A549 (cell line): ENCODE measurements at regions not wholly inside any gene's neighbourhood (a gene's known extent, or its start where the extent isn't known, plus 50 kb on each side); places are given as distances from the start of the nearest gene placed in this dataset.

Source experiments
- ATAC-seq, 2 experiments: fragments of 200-7000 bp in 1 of 2; fragments of >200 bp in 1 of 2; cut with Nextera tagmentation in 1 of 2; cut with Tn5 transposase in 1 of 2; 3 replicates each; pipeline versions ENCODE4 v1.8.0 to v1.9.1; 2018 to 2020; ENCODE audit warnings: mild to moderate bottlenecking in 1 of 2, moderate library complexity in 1 of 2
- CTCF ChIA-PET: fragments of 300-600 bp; sonication (Branson Sonifier 250); formaldehyde crosslinking; extraction: SDS; loops from one replicate; lab custom pipeline; 2021; ENCODE audit warnings: antibody characterized with exemption, inconsistent platforms; lab: Yijun Ruan, JAX
- POLR2A ChIA-PET: fragments of 350-600 bp; formaldehyde crosslinking; extraction: SDS; loops from one replicate; lab custom pipeline; 2021; ENCODE audit warnings: antibody characterized with exemption, inconsistent platforms; lab: Yijun Ruan, JAX
- DNase-seq, 2 experiments: peaks; one replicate each; pipeline versions ENCODE4 v3.0.0 to v3.0.0-alpha.2; 2011 to 2016; ENCODE audit warnings: low read depth in 1 of 2, low spot score in 1 of 2
- FAIRE-seq: peaks from 2 replicates; lab custom pipeline; 2011; peaks lifted over from hg19 to GRCh38; lab: Jason Lieb, UNC
- H3K27ac ChIP-seq, 2 experiments: fragments of >200 bp; sonication (Bioruptor Twin); formaldehyde crosslinking; 3 replicates each; pipeline ENCODE4 v1.5.1; 2016 to 2017
- H3K4me1 ChIP-seq: fragments of >200 bp; sonication (Bioruptor Twin); formaldehyde crosslinking; 3 replicates; pipeline ENCODE4 v1.6.1; 2016
- H3K4me2 ChIP-seq: fragments of >200 bp; sonication (Bioruptor Twin); formaldehyde crosslinking; 3 replicates; pipeline ENCODE4 v1.6.1; 2016
- H3K4me3 ChIP-seq: fragments of >200 bp; sonication (Bioruptor Twin); formaldehyde crosslinking; 3 replicates; pipeline ENCODE4 v1.5.1; 2016
- H3K9me3 ChIP-seq: fragments of >200 bp; sonication (Bioruptor Twin); formaldehyde crosslinking; 3 replicates; pipeline ENCODE4 v1.6.1; 2016
- ATOH8 ChIP-seq: fragments of 250-450 bp; sonication (Bioruptor Pico); IDR thresholded peaks from 2 replicates; pipeline ENCODE4 v1.5.0; 2020; ENCODE audit warnings: low read depth, mild to moderate bottlenecking, moderate library complexity
- CBX2 ChIP-seq: fragments of 200-600 bp; sonication (generic); IDR thresholded peaks from 2 replicates; pipeline ENCODE4 v1.6.1; 2016; ENCODE audit warnings: low read depth, mild to moderate bottlenecking, borderline replicate concordance
- CEBPB ChIP-seq, 2 experiments: fragments of >200 bp in 1 of 2; sonication (Bioruptor Twin) in 1 of 2; formaldehyde crosslinking in 1 of 2; IDR thresholded peaks; 2 replicates each; pipeline ENCODE4 v1.6.1; 2012 to 2016
- CHD4 ChIP-seq: fragments of 200-600 bp; sonication (generic); IDR thresholded peaks from 2 replicates; pipeline ENCODE4 v1.6.1; 2016; ENCODE audit warnings: antibody characterized with exemption, mild to moderate bottlenecking, borderline replicate concordance
- CTCF ChIP-seq: fragments of >200 bp; sonication (Bioruptor Twin); formaldehyde crosslinking; IDR thresholded peaks from 3 replicates; pipeline ENCODE4 v1.5.1; 2016
- EHMT2 ChIP-seq: fragments of 200-600 bp; sonication (generic); IDR thresholded peaks from 2 replicates; pipeline ENCODE4 v1.6.1; 2016; ENCODE audit warnings: antibody characterized with exemption, low read depth, mild to moderate bottlenecking, moderate library complexity
- EP300 ChIP-seq, 2 experiments: fragments of >200 bp; sonication (Bioruptor Twin); formaldehyde crosslinking; IDR thresholded peaks; 2 replicates in 1 of 2; 3 replicates in 1 of 2; pipeline ENCODE4 v1.6.1; 2016 to 2017
- ESRRA ChIP-seq: fragments of 150-350 bp; IDR thresholded peaks from 2 replicates; pipeline ENCODE4 v1.6.1; 2014; ENCODE audit warnings: mild to moderate bottlenecking, low read length, borderline replicate concordance
- FOXS1 ChIP-seq: fragments of 250-450 bp; sonication (Bioruptor Pico); IDR thresholded peaks from 2 replicates; pipeline ENCODE4 v1.5.0; 2020; ENCODE audit warnings: mild to moderate bottlenecking, moderate library complexity
- HES2 ChIP-seq: fragments of >200 bp; sonication (Bioruptor Twin); formaldehyde crosslinking; IDR thresholded peaks from 2 replicates; pipeline ENCODE4 v1.6.1; 2016
- HOXA7 ChIP-seq: fragments of 250-450 bp; sonication (Bioruptor Pico); IDR thresholded peaks from 2 replicates; pipeline ENCODE4 v1.5.0; 2020; ENCODE audit warnings: mild to moderate bottlenecking, moderate library complexity
- HOXB5 ChIP-seq: fragments of 250-450 bp; sonication (Bioruptor Pico); IDR thresholded peaks from 2 replicates; pipeline ENCODE4 v1.5.0; 2020; ENCODE audit warnings: mild to moderate bottlenecking, moderate library complexity
- KDM1A ChIP-seq: fragments of 200-600 bp; sonication (generic); IDR thresholded peaks from 2 replicates; pipeline ENCODE4 v1.6.1; 2016; ENCODE audit warnings: low read depth, mild to moderate bottlenecking
- MAFK ChIP-seq: fragments of 450-650 bp; IDR thresholded peaks from 2 replicates; pipeline ENCODE4 v1.6.1; 2014; ENCODE audit not compliant: partially characterized antibody
- MAZ ChIP-seq: fragments of 150-350 bp; IDR thresholded peaks from 2 replicates; pipeline ENCODE4 v1.6.1; 2014; ENCODE audit warnings: antibody characterized with exemption, low read depth, low read length, borderline replicate concordance
- MYC ChIP-seq: IDR thresholded peaks from 2 replicates; pipeline ENCODE4 v1.6.1; 2012; ENCODE audit warnings: mild to moderate bottlenecking, inconsistent platforms, low read length, improper control_type of control experiment, borderline replicate concordance
- NFE2L2 ChIP-seq: fragments of 150-350 bp; conservative IDR thresholded peaks from 2 replicates; pipeline ENCODE4 v1.6.1; 2014; ENCODE audit warnings: low read length
- NPAS2 ChIP-seq: fragments of 250-450 bp; sonication (Bioruptor Pico); IDR thresholded peaks from 2 replicates; pipeline ENCODE4 v1.8.0; 2022; ENCODE audit warnings: mild to moderate bottlenecking, moderate library complexity, borderline replicate concordance
- RCOR1 ChIP-seq: fragments of 150-350 bp; IDR thresholded peaks from 2 replicates; pipeline ENCODE4 v1.6.1; 2014; ENCODE audit warnings: antibody characterized with exemption, low read length, low read depth
- RFX5 ChIP-seq: fragments of 450-650 bp; IDR thresholded peaks from 2 replicates; pipeline ENCODE4 v1.7.1; 2014; ENCODE audit warnings: antibody characterized with exemption, mild to moderate bottlenecking, moderate library complexity
- ZC3H11A ChIP-seq: fragments of 450-650 bp; IDR thresholded peaks from 2 replicates; pipeline ENCODE4 v1.6.1; 2014; ENCODE audit warnings: antibody characterized with exemption, mild to moderate bottlenecking
- ZNF302 ChIP-seq: fragments of 250-450 bp; sonication (Bioruptor Pico); IDR thresholded peaks from 2 replicates; pipeline ENCODE4 v1.9.0; 2021; ENCODE audit warnings: inconsistent platforms, mild to moderate bottlenecking, moderate library complexity
- ZSCAN20 ChIP-seq: fragments of 250-450 bp; sonication (Bioruptor Pico); IDR thresholded peaks from 2 replicates; pipeline ENCODE4 v1.8.0; 2022; ENCODE audit warnings: mild to moderate bottlenecking, moderate library complexity
- WGBS: methylation state at CpG from one replicate; pipeline ENCODE4 v1.1.6; 2017; ENCODE audit errors: missing lambda C conversion rate; 5-methylcytosine and 5-hydroxymethylcytosine counted together
- TF ChIP-seq, protein P1 (sequence below): fragments of 150-350 bp; IDR thresholded peaks from 2 replicates; pipeline ENCODE4 v1.6.1; 2014; ENCODE audit warnings: low read depth, mild to moderate bottlenecking, low read length
- TF ChIP-seq, protein P2 (sequence below): fragments of 200-600 bp; sonication (generic); IDR thresholded peaks from 2 replicates; pipeline ENCODE4 v1.6.1; 2016; ENCODE audit warnings: antibody characterized with exemption, mild to moderate bottlenecking, moderate library complexity
- TF ChIP-seq, protein P3 (sequence below): fragments of 250-450 bp; sonication (Bioruptor Pico); IDR thresholded peaks from 2 replicates; pipeline ENCODE4 v1.5.0; 2021; ENCODE audit warnings: mild to moderate bottlenecking, moderate library complexity, borderline replicate concordance

- POLR2A ChIA-PET, result no interaction called here
- H3K27ac ChIP-seq, result no peak overlapping the region
- 1% methylated on average over 4 of the region's 4 CpGs for WGBS
- no peak for DNase-seq
- TF ChIP-seq CHD4, result no peak
- TF ChIP-seq ZC3H11A, result no peak
- no peak for TF ChIP-seq NPAS2 (CRISPR knock-in tag)
- TF ChIP-seq, protein P1, sequence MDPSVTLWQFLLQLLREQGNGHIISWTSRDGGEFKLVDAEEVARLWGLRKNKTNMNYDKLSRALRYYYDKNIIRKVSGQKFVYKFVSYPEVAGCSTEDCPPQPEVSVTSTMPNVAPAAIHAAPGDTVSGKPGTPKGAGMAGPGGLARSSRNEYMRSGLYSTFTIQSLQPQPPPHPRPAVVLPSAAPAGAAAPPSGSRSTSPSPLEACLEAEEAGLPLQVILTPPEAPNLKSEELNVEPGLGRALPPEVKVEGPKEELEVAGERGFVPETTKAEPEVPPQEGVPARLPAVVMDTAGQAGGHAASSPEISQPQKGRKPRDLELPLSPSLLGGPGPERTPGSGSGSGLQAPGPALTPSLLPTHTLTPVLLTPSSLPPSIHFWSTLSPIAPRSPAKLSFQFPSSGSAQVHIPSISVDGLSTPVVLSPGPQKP, result no peak
- no peak for TF ChIP-seq EP300 (IDR thresholded peaks at IDR 0.05)
- no peak for TF ChIP-seq ZNF302
- TF ChIP-seq, protein P2, sequence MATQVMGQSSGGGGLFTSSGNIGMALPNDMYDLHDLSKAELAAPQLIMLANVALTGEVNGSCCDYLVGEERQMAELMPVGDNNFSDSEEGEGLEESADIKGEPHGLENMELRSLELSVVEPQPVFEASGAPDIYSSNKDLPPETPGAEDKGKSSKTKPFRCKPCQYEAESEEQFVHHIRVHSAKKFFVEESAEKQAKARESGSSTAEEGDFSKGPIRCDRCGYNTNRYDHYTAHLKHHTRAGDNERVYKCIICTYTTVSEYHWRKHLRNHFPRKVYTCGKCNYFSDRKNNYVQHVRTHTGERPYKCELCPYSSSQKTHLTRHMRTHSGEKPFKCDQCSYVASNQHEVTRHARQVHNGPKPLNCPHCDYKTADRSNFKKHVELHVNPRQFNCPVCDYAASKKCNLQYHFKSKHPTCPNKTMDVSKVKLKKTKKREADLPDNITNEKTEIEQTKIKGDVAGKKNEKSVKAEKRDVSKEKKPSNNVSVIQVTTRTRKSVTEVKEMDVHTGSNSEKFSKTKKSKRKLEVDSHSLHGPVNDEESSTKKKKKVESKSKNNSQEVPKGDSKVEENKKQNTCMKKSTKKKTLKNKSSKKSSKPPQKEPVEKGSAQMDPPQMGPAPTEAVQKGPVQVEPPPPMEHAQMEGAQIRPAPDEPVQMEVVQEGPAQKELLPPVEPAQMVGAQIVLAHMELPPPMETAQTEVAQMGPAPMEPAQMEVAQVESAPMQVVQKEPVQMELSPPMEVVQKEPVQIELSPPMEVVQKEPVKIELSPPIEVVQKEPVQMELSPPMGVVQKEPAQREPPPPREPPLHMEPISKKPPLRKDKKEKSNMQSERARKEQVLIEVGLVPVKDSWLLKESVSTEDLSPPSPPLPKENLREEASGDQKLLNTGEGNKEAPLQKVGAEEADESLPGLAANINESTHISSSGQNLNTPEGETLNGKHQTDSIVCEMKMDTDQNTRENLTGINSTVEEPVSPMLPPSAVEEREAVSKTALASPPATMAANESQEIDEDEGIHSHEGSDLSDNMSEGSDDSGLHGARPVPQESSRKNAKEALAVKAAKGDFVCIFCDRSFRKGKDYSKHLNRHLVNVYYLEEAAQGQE, result no peak
- no peak for TF ChIP-seq RCOR1
- TF ChIP-seq HOXA7 (CRISPR knock-in tag), result no peak
- no peak for TF ChIP-seq MAFK
- no peak for TF ChIP-seq FOXS1
- TF ChIP-seq HOXB5 (CRISPR knock-in tag), result no peak
- TF ChIP-seq RFX5, result no peak
- no peak for TF ChIP-seq ATOH8
- no peak for TF ChIP-seq CBX2
- TF ChIP-seq CEBPB (IDR thresholded peaks at IDR 0.05), result no peak
- no peak for TF ChIP-seq CTCF
- TF ChIP-seq ZSCAN20, result no peak
- no peak for TF ChIP-seq NFE2L2
- TF ChIP-seq, all 56 proteins: peak for 0
- Histone ChIP-seq H3K4me2 (no peak overlapping the region), H3K4me3 (no peak overlapping the region), H3K9me3 (no peaks in the 10 kb centered on the region), H3K4me1 (no peaks in the 10 kb centered on the region)
- CTCF ChIA-PET, result interaction anchor here (0.6 kb wide), 1 partner anchor 61 kb away, joined by 3 read pairs; no protein-coding TSS in a partner anchor
- FAIRE-seq (no peak), ATAC-seq (no peak)
Observed at GRCh38 chr6:96458771-96459170, 62.8 kb upstream of the UFL1 start.

GRCh38 chr6:96460052-96460700, 61.4 kb upstream of the UFL1 start:
- H3K9me3 ChIP-seq, result no peaks in the 10 kb centered on the region
- DNase-seq (no peak), FAIRE-seq (no peak), ATAC-seq (no peak)
- no peaks in the 10 kb centered on the region for H3K4me1 ChIP-seq
- CTCF ChIA-PET, result interaction anchor here (1.0 kb wide), 1 partner anchor 8 kb away, joined by 3 read pairs; no protein-coding TSS in a partner anchor
- POLR2A ChIA-PET, result no interaction called here
- H3K4me3 ChIP-seq, result no peak overlapping the region
- H3K27ac ChIP-seq, result no peak overlapping the region
- WGBS, result 27% methylated on average over 6 of the region's 6 CpGs
- no peak overlapping the region for H3K4me2 ChIP-seq
- TF ChIP-seq HES2 (no peak), MYC (no peak), MAZ (no peak), EHMT2 (no peak), CHD4 (no peak), CBX2 (no peak), FOXS1 (no peak), ESRRA (no peak), KDM1A (no peak)
- TF ChIP-seq, protein P3, sequence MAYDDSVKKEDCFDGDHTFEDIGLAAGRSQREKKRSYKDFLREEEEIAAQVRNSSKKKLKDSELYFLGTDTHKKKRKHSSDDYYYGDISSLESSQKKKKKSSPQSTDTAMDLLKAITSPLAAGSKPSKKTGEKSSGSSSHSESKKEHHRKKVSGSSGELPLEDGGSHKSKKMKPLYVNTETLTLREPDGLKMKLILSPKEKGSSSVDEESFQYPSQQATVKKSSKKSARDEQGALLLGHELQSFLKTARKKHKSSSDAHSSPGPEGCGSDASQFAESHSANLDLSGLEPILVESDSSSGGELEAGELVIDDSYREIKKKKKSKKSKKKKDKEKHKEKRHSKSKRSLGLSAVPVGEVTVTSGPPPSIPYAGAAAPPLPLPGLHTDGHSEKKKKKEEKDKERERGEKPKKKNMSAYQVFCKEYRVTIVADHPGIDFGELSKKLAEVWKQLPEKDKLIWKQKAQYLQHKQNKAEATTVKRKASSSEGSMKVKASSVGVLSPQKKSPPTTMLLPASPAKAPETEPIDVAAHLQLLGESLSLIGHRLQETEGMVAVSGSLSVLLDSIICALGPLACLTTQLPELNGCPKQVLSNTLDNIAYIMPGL (CRISPR knock-in tag), result no peak
- TF ChIP-seq, protein P1, result no peak
